IPS-18a (cell line): ENCODE measurements at regions not wholly inside any gene's neighbourhood (a gene's known extent, or its start where the extent isn't known, plus 50 kb on each side); places are given as distances from the start of the nearest gene placed in this dataset.
"Not testable (repeated sequence)": the region's sequence is repeated elsewhere in the genome, so short reads cannot be mapped to it uniquely, and the experiment has no call there.

Experiments
- H3K27ac ChIP-seq: one replicate; pipeline ENCODE4 v1.5.1; 2013; ENCODE audit warnings: low read length
- H3K27me3 ChIP-seq: one replicate; pipeline ENCODE4 v1.6.1; 2013; ENCODE audit warnings: mild to moderate bottlenecking, low read length; ENCODE audit not compliant: control insufficient read depth, insufficient read depth
- H3K36me3 ChIP-seq: one replicate; pipeline ENCODE4 v1.6.1; 2013; ENCODE audit warnings: low read depth, low read length; ENCODE audit not compliant: control insufficient read depth
- H3K4me1 ChIP-seq: one replicate; pipeline ENCODE4 v1.6.1; 2013; ENCODE audit warnings: low read depth, low read length; ENCODE audit not compliant: control insufficient read depth
- H3K4me3 ChIP-seq: one replicate; pipeline ENCODE4 v1.5.1; 2013; ENCODE audit warnings: low read length
- H3K9ac ChIP-seq: one replicate; pipeline ENCODE4 v1.6.1; 2013; ENCODE audit warnings: mild to moderate bottlenecking, low read length, moderate library complexity
- H3K9me3 ChIP-seq: one replicate; pipeline ENCODE4 v1.6.1; 2013; ENCODE audit warnings: low read depth, low read length; ENCODE audit not compliant: control insufficient read depth

- Histone ChIP-seq H3K4me3 (no peak overlapping the region), H3K9ac (no peak overlapping the region), H3K4me1 (no peaks in the 10 kb centered on the region), H3K36me3 (no peaks in the 10 kb centered on the region), H3K27ac (no peak overlapping the region), H3K9me3 (no peaks in the 10 kb centered on the region), H3K27me3 (no peaks in the 10 kb centered on the region)
Measured at GRCh38 chr4:33941854-33942253, 2302.5 kb downstream of the ARAP2 start.

GRCh38 chr4:33948921-33949320, 2295.4 kb downstream of the ARAP2 start:
- no peak overlapping the region for H3K27ac ChIP-seq
- H3K27me3 ChIP-seq, result no peaks in the 10 kb centered on the region
- H3K9ac ChIP-seq, result no peak overlapping the region
- no peaks in the 10 kb centered on the region for H3K36me3 ChIP-seq
- no peak overlapping the region for H3K4me3 ChIP-seq
- H3K4me1 ChIP-seq, result no peaks in the 10 kb centered on the region
- H3K9me3 ChIP-seq, result no peaks in the 10 kb centered on the region

GRCh38 chr4:33953848-33954247, 2290.5 kb downstream of the ARAP2 start:
- not testable (repeated sequence) for H3K27ac ChIP-seq, H3K9ac ChIP-seq, H3K4me1 ChIP-seq, H3K27me3 ChIP-seq, H3K4me3 ChIP-seq, H3K9me3 ChIP-seq, H3K36me3 ChIP-seq

GRCh38 chr4:33954759-33955158, 2289.6 kb downstream of the ARAP2 start:
- H3K27me3 ChIP-seq, result no peaks in the 10 kb centered on the region
- no peak overlapping the region for H3K9ac ChIP-seq
- H3K4me1 ChIP-seq, result no peaks in the 10 kb centered on the region
- H3K4me3 ChIP-seq, result no peak overlapping the region
- no peak overlapping the region for H3K27ac ChIP-seq
- no peaks in the 10 kb centered on the region for H3K9me3 ChIP-seq
- H3K36me3 ChIP-seq, result no peaks in the 10 kb centered on the region

- Histone ChIP-seq H3K9ac (no peak overlapping the region), H3K9me3 (no peaks in the 10 kb centered on the region), H3K36me3 (no peaks in the 10 kb centered on the region), H3K4me1 (no peaks in the 10 kb centered on the region), H3K27ac (no peak overlapping the region), H3K4me3 (no peak overlapping the region), H3K27me3 (no peaks in the 10 kb centered on the region)
Measured at GRCh38 chr4:33959519-33959918, 2284.8 kb downstream of the ARAP2 start.

GRCh38 chr4:33961761-33962160, 2282.6 kb downstream of the ARAP2 start:
- H3K27me3 ChIP-seq, result no peaks in the 10 kb centered on the region
- no peak overlapping the region for H3K4me3 ChIP-seq
- H3K27ac ChIP-seq, result no peak overlapping the region
- H3K4me1 ChIP-seq, result no peaks in the 10 kb centered on the region
- H3K9ac ChIP-seq, result no peak overlapping the region
- H3K36me3 ChIP-seq, result no peaks in the 10 kb centered on the region
- no peaks in the 10 kb centered on the region for H3K9me3 ChIP-seq

- Histone ChIP-seq H3K4me3 (no peak overlapping the region), H3K27ac (no peak overlapping the region), H3K4me1 (no peaks in the 10 kb centered on the region), H3K9ac (no peak overlapping the region), H3K9me3 (peaks cover 8% of the 10 kb centered on the region), H3K27me3 (no peaks in the 10 kb centered on the region), H3K36me3 (no peaks in the 10 kb centered on the region)
Measured at GRCh38 chr4:33966808-33967207, 2277.5 kb downstream of the ARAP2 start.

- H3K4me1 ChIP-seq, result no peaks in the 10 kb centered on the region
- no peaks in the 10 kb centered on the region for H3K27me3 ChIP-seq
- H3K4me3 ChIP-seq, result no peak overlapping the region
- no peaks in the 10 kb centered on the region for H3K36me3 ChIP-seq
- H3K9ac ChIP-seq, result no peak overlapping the region
- H3K9me3 ChIP-seq, result peaks cover 7% of the 10 kb centered on the region
- H3K27ac ChIP-seq, result no peak overlapping the region
Measured at GRCh38 chr4:33974270-33974669, 2270.0 kb downstream of the ARAP2 start.

- Histone ChIP-seq H3K9ac (no peak overlapping the region), H3K27ac (no peak overlapping the region), H3K4me1 (no peaks in the 10 kb centered on the region), H3K4me3 (no peak overlapping the region), H3K27me3 (no peaks in the 10 kb centered on the region), H3K9me3 (no peaks in the 10 kb centered on the region), H3K36me3 (no peaks in the 10 kb centered on the region)
Measured at GRCh38 chr4:33975995-33976394, 2268.3 kb downstream of the ARAP2 start.

- H3K9ac ChIP-seq, H3K4me3 ChIP-seq, H3K4me1 ChIP-seq, H3K27me3 ChIP-seq, H3K27ac ChIP-seq, H3K36me3 ChIP-seq, H3K9me3 ChIP-seq: not testable (repeated sequence)
Measured at GRCh38 chr4:33979781-33980180, 2264.5 kb downstream of the ARAP2 start.

- Histone ChIP-seq H3K36me3 (no peaks in the 10 kb centered on the region), H3K4me3 (no peak overlapping the region), H3K27me3 (no peaks in the 10 kb centered on the region), H3K9me3 (no peaks in the 10 kb centered on the region), H3K27ac (no peak overlapping the region), H3K9ac (no peak overlapping the region), H3K4me1 (no peaks in the 10 kb centered on the region)
Measured at GRCh38 chr4:33980361-33980760, 2264.0 kb downstream of the ARAP2 start.

GRCh38 chr4:33989820-33990443, 2254.4 kb downstream of the ARAP2 start:
- H3K4me1 ChIP-seq, result no peaks in the 10 kb centered on the region
- H3K9me3 ChIP-seq, result no peaks in the 10 kb centered on the region
- H3K9ac ChIP-seq, result no peak overlapping the region
- H3K27ac ChIP-seq, result no peak overlapping the region
- H3K4me3 ChIP-seq, result no peak overlapping the region
- H3K36me3 ChIP-seq, result no peaks in the 10 kb centered on the region
- H3K27me3 ChIP-seq, result no peaks in the 10 kb centered on the region
